Stimulated activated CD4-positive, alpha-beta T cell treated with anti-CD3 and anti-CD28 coated beads, Interleukin-12 subunit alpha, Interleukin-12 subunit beta, amount 100 ng/mL, for 4 hours (primary cell): ENCODE measurements at regions not wholly inside any gene's neighbourhood (a gene's known extent, or its start where the extent isn't known, plus 50 kb on each side); places are given as distances from the start of the nearest gene placed in this dataset.
"Not testable (repeated sequence)": the region's sequence is repeated elsewhere in the genome, so short reads cannot be mapped to it uniquely, and the experiment has no call there.

Experiments
- DNase-seq: peaks from one replicate; pipeline ENCODE4 v3.0.0-alpha.2; 2020

DNA sequence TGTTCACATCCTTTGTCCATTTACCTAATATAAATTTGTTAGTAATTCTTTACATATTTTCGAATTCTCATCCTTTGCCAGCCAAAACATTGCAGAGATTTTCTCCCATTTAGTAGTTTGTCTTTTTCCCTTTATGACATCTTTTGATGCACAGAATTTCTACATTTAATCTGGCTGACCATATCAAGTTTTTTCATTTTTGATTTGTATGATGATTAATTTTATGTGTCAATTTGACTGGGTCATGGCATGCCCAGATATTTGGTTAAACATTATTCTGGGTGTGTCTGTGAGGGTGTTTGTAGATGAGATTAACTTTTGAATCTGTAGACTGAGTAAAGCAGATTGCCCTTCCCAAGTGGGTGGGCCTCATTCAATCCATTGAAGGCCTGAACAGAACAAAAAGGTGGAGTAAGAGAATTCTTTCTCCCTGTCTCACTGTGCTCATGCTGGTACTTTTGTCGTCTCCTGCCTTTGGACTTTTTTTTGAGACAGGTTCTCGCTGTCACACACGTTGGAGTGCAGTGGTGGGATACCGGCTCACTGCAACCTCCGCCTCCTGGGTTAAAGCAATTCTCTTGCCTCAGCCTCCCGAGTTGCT, 72.1 kb upstream of the EPB41L1 start:
- no peak for DNase-seq

DNA sequence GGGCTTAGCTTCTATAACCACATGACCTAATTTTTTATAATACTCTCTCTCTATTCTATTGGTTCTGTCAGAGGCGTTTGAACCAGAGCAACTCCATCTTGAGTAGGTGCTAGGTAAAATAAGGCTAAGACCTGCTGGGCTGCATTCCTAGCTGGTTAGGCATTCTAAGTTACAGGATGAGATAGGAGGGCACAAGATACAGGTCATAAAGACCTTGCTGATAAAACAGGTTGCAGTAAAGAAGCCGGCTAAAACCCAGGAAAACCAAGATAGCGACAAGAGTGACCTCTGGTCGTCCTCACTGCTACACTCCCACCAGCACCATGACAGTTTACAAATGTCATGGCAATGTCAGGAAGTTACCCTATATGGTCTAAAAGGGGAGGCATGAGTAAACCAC, 71.3 kb upstream of the EPB41L1 start:
- not testable (repeated sequence) for DNase-seq

DNA sequence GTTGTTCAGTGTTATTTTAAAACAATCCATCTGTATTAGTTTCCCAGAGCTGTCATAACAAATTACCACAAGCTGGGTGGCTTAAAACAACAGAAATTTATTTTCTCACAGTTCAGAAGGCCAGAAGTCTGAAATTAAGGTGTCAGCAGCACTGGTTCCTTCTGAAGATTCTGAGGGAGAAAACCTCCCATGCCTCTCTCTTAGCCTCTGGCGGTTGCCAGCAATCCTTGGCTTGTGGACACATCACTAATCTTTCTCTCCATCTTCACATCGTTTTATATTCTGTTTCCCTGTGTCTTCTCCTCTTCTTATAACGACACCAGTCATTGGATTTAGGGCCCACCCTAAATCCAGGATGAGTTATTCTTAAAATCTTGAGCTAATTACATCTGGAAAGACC, 70.2 kb upstream of the EPB41L1 start:
- no peak for DNase-seq

DNA sequence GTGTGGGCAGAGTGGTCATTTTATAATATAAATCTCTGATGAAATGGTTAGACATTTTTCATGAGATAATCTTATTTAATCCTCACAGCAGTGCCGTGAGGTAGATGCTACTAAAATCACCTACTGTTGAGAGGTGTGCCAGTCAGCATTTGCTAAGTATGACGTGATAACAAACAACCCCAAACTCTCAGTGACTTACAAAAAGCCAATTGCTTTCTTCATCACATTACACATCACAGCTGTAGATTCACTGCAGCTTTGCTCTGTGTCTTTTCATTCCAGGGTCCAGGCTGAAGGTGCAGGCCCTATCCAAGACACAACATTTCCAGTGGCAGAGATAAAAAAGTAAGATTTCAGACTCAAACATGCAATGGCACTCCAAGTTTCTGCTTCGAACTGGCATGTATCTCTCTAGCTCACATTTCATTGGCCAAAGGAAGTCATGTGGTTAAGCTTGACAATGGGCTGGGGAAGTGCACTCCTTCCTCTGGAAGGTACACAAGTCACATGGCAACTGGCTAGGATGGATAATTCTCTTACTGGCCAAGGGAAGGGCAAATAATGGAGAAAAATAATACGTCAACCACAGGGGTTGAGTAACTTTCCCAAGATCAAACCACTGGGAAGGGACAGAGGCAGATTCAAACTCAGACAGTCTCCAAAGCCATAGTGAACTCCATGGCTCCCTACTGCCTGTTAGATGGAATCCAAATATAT, 69.5 kb upstream of the EPB41L1 start:
- no peak for DNase-seq

DNA sequence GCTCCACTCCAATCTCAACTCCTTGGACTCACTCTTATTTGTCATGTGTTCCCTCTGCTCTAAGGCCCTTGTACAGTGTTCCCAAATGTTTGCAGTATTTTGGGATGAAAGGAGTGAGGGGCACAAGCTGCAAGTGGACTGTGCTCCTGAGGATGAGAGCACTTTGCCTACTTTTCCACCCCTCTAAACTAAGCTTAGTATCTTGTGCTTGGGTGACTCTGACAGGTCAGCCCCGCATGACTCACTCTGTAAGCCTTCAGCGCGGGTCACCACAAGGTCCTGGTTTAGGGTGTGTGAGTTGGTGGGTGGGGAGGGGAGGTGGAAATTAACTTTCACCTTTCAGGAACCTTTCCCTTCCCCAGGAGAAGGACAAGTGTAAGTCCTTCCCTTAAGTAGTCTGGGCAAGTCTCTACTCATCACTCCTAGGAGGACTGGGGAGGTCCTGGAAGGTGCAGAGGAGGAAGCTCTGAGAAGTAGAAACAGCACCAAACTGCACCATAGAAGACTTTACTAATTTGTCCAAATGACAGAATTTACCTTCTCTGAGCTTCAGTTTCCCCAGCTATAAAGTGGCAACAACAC, 68.8 kb upstream of the EPB41L1 start:
- no peak for DNase-seq

DNA sequence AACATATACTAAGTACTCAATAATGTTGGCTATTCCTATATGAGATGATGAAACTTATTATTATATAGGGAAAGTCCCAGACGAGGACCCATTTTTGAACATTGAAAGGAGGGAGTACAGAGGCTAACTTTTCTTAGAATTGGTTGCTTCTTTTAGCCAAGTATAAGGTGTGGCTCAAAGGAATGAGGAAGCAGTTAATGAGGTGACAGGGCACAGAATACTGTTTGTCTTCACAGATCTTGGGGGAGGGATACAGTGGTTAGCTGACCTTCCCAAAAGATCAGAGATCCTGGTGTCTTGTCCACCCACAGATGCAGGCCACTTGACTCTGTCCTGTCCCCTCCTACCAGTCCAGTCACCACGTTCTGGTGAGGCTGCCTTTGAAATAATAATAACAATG, 67.8 kb upstream of the EPB41L1 start:
- DNase-seq: no peak

DNA sequence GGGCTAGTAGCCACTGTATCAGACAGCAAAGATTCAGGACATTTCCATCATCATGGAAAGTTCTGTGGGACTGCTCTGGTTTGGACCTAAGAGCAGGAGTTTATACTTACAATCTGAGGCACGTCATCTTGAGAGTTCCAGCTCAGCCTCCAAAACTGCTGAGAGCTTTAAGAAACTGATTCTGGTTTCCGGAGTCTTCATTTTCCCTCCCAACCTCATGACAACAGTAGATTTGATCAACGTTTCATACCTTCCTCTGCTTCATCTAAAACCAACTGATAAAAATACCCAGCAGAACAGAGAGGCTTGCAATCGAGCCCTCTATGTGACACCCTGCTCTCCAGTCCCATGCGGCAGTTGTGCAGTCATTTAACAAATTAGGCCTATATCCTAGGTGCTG, 64.3 kb upstream of the EPB41L1 start:
- DNase-seq: no peak

DNA sequence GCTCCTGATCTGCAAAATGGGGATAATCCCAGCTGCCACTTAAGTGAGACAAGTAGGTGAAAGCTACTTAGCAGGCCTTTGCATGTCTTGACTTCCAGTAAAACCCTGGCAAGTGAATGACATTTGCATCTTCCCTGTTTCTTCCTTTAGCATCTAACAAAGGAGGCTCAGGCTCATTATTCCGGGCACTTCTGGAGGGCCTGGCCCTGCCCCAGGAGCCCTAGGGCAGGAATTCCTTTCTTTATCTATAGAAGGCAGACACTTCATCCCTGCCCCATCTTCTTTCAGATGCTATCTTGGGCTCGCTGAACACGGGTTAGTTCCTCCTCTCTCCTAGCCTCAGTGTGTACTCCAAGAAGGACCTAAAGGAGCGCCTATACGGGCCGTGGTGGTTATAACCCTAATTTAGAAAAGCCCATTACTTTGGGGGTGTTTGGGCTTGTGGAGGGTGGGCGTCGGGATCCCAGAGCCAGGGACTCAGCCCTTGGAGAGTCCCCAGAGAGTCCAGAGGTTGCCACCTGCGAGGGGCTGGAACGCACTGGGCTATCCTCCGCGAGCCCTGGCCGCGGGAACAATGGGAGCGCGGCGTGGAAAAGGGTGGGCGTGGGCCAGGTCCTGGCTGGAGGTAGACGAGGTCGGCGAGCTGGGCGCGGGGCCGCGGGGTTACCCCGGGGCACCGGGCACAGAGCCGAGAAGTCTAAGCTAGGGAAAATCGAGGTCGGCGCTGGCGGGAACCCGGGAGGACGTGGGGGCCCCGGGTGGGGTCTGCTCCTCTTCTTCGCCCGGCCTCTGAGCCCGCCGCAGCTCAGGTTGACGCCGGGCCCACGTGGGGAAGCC, 62.8 kb upstream of the EPB41L1 start:
- no peak for DNase-seq

DNA sequence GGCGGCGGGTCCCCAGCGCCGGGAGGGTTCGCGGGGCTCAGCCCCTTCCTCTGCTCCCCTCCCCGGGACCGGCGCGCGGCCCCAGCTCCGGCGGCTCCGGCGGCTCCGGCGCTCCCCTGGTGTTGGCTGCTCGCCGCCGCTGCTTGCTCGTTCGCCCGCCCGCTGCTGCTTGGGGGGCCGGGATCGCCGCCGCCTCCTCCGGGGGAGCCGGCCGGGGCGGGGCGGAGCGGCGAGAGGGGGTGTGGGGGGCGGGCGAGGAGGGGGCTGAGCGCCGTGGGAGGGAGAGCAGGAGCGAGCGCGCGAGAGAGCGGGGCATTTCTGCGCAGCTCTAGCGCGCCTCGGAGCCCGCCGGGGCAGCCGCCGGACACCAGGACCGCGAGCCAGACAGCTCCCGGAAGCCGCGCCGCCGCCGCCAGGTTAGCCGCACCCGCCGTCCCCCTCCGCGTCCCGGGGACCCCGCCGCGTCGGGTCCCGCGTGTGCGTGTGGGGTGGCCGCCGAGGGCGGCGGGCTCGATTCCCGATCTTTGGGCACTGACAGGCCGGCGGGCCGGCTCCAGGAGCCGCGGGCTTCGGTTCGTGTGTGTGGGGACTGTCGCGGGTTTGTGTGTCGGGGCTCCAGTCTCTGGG, 62.0 kb upstream of the EPB41L1 start:
- peak; percentile 15 for DNase-seq

DNA sequence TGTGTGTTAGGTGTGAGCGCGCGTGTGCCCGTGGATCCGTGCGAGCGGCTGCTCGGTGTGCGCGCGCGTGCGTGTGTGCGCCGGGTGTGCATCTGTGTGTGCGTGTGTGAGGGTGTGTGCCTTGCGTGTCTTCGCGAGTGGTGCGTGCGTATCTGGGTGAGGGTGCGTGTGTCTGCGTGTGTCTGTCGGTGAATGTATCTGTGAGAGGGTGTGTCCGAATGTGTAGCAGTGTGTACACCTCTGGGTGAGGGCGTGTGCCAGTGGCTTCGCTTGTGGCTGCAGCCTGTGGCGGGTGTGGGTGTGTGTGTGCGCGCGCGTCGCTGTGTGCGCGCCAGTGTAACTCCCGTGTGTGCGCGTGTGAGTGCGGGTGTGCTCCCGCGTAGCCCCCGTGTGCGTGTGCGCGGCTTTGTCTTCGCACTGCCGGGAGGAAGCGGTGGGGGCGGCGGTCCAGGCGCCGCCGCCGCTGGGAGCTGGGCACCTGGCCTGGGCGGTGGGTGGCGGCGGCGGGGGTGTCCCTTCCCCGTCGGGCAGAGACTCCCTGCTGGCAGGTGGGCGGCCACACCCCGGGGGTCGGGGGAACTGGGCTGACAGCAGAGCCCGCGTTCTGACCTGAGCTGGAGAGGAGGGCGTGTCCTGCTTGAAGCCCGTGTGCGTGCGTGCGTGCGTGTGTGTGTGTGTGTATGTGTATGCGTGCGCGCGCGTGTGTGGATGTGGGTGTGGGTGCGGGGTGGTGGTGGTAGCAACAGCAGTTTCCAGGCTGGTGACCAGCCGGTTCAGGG, 61.3 kb upstream of the EPB41L1 start:
- DNase-seq: peak; percentile 20

DNA sequence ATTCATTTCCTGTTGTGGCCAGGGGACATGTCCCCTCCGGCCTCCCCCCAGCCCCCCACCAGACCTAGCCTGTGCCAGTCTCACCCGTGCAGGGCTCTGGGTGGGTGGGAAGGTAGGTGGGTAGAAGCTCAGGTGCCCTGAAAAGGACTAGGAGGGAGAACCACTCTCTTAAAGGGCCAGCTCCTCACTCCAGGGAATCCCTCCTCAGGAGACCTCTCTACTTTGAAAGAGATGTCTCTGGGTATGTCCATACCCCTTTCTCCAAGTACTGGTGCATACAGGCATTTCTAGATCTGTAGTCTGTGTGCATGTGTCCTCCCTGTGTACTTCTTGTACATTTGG, 60.8 kb upstream of the EPB41L1 start:
- no peak for DNase-seq

DNA sequence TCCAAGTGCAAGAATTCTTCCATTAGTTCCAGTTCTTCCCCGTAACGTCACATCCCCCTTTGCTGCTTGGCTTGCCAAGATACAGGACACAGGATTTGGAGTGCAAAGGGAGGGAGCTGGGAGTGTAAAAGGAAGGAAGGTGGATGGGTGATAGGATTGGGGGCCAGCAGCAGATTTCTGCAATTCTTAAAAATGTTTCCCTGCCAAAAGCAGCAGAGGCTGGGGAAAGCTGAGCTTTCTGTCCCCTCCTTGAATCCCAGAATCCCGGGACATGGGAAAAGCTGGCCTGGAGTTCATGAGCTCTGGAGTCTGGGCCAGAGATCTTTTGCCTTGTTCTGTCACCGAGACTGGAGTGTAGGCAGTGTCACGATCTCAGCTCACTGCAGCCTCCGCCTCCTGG, 60.0 kb upstream of the EPB41L1 start:
- DNase-seq: no peak

DNA sequence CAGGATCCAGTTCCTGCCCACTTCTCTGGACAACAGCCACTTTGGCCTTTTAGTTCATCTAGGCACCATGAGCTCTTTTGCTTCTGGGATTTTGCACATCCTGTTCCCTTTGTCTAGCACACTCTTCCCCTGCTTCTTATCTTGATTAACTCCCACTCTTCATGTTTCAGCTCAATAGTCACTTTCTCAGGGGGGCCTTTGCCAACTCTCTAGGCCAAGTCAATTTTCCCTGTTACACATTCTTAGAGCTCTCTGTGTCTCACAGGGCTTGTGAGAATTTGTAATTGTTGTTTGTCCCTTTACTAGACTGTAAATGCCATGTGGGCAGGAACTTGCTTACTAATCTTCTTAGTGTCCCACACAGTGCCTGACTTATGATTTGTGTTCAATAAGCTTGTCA, 58.1 kb upstream of the EPB41L1 start:
- DNase-seq: no peak

DNA sequence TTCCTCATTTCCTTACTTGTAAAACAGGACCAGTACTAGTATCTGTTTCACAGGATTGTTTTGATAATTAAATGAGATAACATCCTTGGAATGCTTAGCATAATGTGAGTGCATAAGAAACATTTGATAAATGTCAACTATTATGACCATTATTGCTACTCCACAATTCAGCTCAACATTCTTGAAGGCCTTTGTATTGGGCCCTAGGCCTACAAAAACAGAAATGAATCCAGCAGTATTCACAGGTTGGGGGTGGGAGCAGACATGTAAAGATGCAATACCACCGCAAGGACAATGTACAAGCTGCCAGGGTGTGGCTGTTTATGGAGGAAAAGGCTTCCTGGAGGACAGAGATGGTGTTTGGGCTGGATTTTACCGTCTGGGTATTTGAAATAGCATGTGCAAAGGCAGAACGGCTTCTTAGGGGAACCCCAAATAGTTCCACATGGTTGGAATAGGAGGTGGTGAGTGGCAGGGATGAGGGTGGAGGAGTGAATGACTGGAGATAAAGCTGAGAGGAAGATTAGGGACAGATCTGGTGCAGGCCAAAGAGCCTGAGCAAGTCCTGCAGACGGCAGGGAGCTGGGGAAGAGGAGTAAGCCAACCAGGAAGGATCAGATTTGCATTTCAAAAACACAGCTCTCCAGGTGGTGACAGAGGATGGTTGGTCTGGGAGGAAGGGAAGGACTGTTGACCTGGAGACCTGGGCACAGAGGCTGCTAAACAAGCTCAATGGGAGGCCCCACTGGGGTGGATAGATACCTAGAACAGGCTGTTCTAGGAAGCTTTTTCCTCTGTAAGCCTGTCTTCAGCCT, 57.0 kb upstream of the EPB41L1 start:
- DNase-seq: no peak

DNA sequence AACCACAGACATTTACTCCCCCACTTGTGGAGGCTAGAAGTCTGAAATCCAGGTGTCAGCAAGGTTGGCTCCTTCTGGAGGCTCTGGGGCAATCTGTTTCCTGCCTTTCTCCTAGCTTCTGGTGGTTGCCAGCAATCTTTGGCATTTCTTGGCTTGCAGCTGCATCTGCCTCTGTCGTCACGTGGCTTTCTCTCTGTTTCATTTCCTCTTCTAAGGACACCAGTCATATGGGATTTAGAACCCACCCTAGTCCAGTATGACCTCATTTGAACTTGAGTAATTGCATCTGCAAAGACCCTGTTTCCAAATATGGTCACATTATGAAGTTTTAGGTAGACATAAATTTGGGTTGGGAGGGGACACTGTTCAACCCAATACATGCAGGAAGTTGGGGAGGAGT, 56.2 kb upstream of the EPB41L1 start:
- DNase-seq: no peak

DNA sequence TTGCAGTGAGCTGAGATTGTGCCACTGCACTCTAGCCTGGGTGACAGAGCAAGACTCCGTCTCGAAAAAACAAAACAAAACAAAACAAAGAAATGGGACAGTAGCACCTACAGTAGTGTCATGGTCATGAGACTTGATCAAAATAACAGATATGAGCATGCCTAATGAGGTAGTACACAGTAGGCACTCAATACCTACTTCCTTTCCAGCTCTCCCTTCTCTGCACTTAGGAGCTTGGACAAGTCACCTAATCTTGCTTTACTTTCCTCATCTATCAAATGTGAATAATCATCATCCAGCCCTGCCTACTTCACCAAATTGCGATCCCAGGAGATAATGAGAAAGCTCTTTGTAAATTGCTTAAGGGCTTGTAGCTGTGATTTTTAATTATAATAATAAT, 55.4 kb upstream of the EPB41L1 start:
- no peak for DNase-seq

DNA sequence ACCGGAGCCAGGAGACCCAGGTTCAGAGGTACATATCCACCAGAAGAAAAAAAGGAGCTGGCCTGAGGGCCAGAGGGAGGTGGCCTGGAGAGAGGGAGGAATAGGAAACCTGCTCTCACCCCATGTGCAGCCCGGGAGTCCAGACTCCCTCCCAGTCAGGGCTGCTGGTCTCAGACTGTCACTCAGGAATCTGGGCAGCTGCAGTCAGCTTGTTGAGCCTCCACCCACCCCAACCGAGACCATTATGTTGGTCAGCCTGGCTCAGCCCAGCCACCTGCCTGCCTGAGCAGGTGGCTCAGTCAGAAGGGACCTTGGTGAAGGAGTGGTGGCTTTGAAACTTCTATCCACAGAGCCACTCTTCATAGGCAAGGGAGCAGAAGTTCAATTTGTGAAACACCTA, 53.3 kb upstream of the EPB41L1 start:
- no peak for DNase-seq

DNA sequence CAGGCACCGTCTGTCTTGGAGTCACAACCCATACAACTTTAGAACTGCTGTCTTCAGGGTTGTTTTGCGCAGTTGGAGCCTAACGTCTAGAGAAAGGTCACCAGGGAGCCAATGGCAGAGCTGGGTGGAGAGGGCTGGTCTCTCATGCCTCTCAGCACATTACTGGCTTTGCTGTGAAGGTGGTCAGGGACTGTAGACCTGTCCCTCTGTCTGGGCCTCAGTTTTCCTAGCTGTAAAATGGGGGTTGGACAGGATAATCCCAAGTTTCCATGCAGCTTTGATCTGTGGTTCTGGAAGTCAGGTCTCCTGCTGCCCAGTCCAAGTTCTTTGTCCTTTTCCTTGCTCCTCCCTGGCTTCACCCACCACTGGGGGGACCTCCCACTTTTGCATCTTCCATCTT, 52.2 kb upstream of the EPB41L1 start:
- no peak for DNase-seq

DNA sequence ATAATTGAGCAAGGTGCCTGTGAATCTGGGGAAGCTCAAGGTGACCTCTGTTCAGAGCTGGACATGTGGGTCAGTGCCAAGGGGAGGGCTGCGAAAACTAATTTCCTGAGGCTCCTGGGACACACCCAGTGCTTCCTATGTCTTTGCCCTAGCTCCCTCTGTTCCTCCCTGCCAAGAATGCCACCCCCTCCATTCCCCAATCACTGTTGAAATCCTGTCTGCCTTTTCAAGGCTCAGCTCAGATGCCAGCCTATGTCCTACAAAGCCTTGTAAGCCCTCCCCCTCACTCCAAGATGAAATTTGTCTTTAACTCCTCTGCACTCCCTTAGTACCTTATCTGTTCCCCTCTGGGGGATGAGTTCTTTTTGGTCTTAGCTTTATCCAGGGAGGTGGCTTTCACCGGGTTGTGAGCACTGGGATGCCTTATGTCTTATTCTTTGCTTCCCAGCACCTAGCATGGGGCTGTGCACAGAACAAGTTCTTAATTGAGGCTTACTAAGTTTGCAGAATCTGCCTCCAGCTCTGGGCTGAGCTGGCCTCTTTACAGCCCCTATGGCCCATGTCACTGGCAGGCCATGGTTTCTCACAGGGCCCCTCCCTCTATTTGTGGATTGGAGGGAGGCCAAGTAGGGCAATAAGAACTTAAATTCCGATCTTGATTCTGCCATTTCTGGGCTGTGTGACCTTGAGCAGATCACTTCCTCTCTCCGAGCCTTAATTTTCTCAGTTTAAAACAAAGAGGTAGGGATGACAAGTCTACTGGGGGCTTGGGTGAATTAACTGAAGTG, 51.5 kb upstream of the EPB41L1 start:
- no peak for DNase-seq

DNA sequence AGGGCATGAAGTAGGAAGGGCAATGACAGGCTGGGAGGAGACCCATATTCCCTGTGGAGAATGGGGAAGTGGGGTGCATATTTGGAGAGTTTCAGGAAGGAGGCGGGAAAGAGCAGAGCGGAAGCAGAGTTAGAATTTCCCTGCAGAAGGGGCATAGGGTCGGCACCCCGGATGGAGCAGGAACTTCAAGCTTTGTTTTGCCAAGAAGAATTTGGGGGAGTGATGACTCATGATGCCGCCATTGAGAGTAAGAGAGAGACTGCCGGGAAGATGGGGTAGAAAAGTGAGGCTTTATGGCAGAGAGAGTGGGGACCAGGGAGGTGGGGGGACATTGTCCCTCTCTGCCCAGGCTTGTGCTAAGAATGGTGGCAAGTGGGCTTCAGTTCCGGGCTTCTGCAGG, 50.3 kb upstream of the EPB41L1 start:
- no peak for DNase-seq
